Bronchial epithelial cell (primary cell): ENCODE measurements at regions not wholly inside any gene's neighbourhood (a gene's known extent, or its start where the extent isn't known, plus 50 kb on each side); places are given as distances from the start of the nearest gene placed in this dataset.

ENCODE experiments used
- DNase-seq: peaks from one replicate; pipeline ENCODE4 v3.0.0-alpha.2; 2010; ENCODE audit warnings: low read depth
- FAIRE-seq: peaks from 2 replicates; lab custom pipeline; 2011; peaks lifted over from hg19 to GRCh38; lab: Jason Lieb, UNC
- H3K27me3 ChIP-seq: 2 replicates; pipeline ENCODE4 v1.5.1; 2011; ENCODE audit warnings: low read length; ENCODE audit not compliant: control insufficient read depth, insufficient read depth
- H3K36me3 ChIP-seq: 2 replicates; pipeline ENCODE4 v1.5.1; 2011; ENCODE audit warnings: low read length; ENCODE audit not compliant: control insufficient read depth, insufficient read depth
- H3K4me3 ChIP-seq: 2 replicates; pipeline ENCODE4 v1.5.1; 2011; ENCODE audit warnings: mild to moderate bottlenecking, low read depth, low read length, control low read depth
- TF ChIP-seq, protein P1 (sequence below): IDR thresholded peaks from 2 replicates; pipeline ENCODE4 v1.5.1; 2011; ENCODE audit warnings: mild to moderate bottlenecking, moderate library complexity, low read length, control low read depth, inconsistent platforms; ENCODE audit not compliant: insufficient read depth, severe bottlenecking

- Histone ChIP-seq H3K36me3 (no peaks in the 10 kb centered on the region), H3K4me3 (no peak overlapping the region), H3K27me3 (no peaks in the 10 kb centered on the region)
- no peak for FAIRE-seq
- DNase-seq: no peak
- TF ChIP-seq, protein P1, sequence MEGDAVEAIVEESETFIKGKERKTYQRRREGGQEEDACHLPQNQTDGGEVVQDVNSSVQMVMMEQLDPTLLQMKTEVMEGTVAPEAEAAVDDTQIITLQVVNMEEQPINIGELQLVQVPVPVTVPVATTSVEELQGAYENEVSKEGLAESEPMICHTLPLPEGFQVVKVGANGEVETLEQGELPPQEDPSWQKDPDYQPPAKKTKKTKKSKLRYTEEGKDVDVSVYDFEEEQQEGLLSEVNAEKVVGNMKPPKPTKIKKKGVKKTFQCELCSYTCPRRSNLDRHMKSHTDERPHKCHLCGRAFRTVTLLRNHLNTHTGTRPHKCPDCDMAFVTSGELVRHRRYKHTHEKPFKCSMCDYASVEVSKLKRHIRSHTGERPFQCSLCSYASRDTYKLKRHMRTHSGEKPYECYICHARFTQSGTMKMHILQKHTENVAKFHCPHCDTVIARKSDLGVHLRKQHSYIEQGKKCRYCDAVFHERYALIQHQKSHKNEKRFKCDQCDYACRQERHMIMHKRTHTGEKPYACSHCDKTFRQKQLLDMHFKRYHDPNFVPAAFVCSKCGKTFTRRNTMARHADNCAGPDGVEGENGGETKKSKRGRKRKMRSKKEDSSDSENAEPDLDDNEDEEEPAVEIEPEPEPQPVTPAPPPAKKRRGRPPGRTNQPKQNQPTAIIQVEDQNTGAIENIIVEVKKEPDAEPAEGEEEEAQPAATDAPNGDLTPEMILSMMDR: no peak
Measured at GRCh38 chr20:12028771-12029170, 111.1 kb downstream of the BTBD3 start.

DNA sequence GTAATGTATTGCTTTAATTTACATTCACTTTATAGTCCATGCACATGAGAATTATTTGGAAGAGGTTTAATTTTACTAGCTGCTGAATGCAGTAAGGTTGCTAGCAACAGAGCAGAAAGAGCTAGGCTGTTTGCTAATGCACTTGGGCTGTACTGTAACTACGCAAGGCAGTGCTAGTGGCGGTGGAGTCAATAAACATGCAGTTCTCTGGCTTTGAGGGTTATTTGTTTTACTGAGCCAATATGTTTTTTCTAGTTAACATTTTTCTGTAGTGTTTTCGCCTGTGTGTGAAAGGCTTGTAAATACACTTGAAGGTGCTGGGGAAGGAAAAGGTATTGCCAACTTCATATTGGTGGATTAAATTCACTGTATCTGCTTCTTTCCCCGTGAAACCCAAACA lies 112.8 kb downstream of the BTBD3 start:
- DNase-seq (no peak), FAIRE-seq (no peak)
- Histone ChIP-seq H3K36me3 (no peaks in the 10 kb centered on the region), H3K4me3 (no peak overlapping the region), H3K27me3 (no peaks in the 10 kb centered on the region)
- TF ChIP-seq, protein P1: no peak

- Histone ChIP-seq H3K27me3 (no peaks in the 10 kb centered on the region), H3K36me3 (no peaks in the 10 kb centered on the region), H3K4me3 (no peak overlapping the region)
- no peak for DNase-seq
- FAIRE-seq: no peak
- TF ChIP-seq, protein P1: no peak
Measured at GRCh38 chr20:12036142-12036541, 118.4 kb downstream of the BTBD3 start.

GRCh38 chr20:12037521-12037920 lies 119.8 kb downstream of the BTBD3 start:
- Histone ChIP-seq H3K36me3 (no peaks in the 10 kb centered on the region), H3K27me3 (no peaks in the 10 kb centered on the region), H3K4me3 (no peak overlapping the region)
- DNase-seq: no peak
- FAIRE-seq: no peak
- TF ChIP-seq, protein P1: no peak

GRCh38 chr20:12040261-12040660 lies 122.6 kb downstream of the BTBD3 start:
- FAIRE-seq (no peak), DNase-seq (no peak)
- TF ChIP-seq, protein P1: no peak
- Histone ChIP-seq H3K27me3 (no peaks in the 10 kb centered on the region), H3K4me3 (no peak overlapping the region), H3K36me3 (no peaks in the 10 kb centered on the region)

DNA sequence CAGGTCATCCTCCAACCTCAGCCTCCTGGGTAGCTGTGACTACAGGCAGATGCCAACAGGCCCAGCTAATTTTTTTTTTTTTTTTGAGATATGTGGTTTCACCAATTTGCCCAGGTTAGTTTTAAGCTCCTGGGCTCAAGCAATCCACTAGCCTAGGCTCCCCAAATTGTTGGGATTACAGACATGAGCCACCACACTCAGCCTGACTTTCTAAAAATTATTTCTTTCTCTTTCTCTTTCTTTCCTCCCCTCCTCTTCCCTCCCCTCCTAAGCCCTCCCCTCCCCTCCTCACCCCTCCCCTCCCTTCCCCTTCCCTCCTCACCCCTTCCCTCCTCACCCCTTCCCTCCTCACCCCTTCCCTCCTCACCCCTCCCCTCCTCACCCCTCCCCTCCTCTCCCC lies 127.3 kb downstream of the BTBD3 start:
- FAIRE-seq (no peak), DNase-seq (no peak)
- H3K4me3 ChIP-seq: no peak overlapping the region
- TF ChIP-seq, protein P1: no peak
- H3K27me3 ChIP-seq: no peaks in the 10 kb centered on the region
- H3K36me3 ChIP-seq: no peaks in the 10 kb centered on the region
